Glutamatergic neuron (in vitro differentiated cells): ENCODE measurements at regions not wholly inside any gene's neighbourhood (a gene's known extent, or its start where the extent isn't known, plus 50 kb on each side); places are given as distances from the start of the nearest gene placed in this dataset.

Experiments
- DNase-seq: peaks from one replicate; pipeline ENCODE4 v3.0.0; 2022
- H3K27ac Mint-ChIP-seq: one replicate; pipeline ENCODE4 v1.8.0; 2020; ENCODE audit warnings: mild to moderate bottlenecking, mixed read lengths, inconsistent platforms; ENCODE audit not compliant: unreplicated experiment
- H3K27me3 Mint-ChIP-seq: one replicate; pipeline ENCODE4 v1.8.0; 2020; ENCODE audit warnings: mild to moderate bottlenecking, moderate library complexity, mixed read lengths, inconsistent platforms; ENCODE audit not compliant: unreplicated experiment
- H3K36me3 Mint-ChIP-seq: one replicate; pipeline ENCODE4 v1.8.0; 2020; ENCODE audit warnings: mild to moderate bottlenecking, mixed read lengths, inconsistent platforms; ENCODE audit not compliant: unreplicated experiment
- H3K4me1 Mint-ChIP-seq: one replicate; pipeline ENCODE4 v1.8.0; 2020; ENCODE audit warnings: mild to moderate bottlenecking, low read depth, mixed read lengths, inconsistent platforms; ENCODE audit not compliant: unreplicated experiment
- H3K4me3 Mint-ChIP-seq: one replicate; pipeline ENCODE4 v1.8.0; 2020; ENCODE audit warnings: mild to moderate bottlenecking, mixed read lengths, inconsistent platforms; ENCODE audit not compliant: unreplicated experiment
- H3K9me3 Mint-ChIP-seq: one replicate; pipeline ENCODE4 v1.8.0; 2020; ENCODE audit warnings: mild to moderate bottlenecking, moderate library complexity, mixed read lengths, inconsistent platforms; ENCODE audit not compliant: unreplicated experiment
- TF ChIP-seq, protein P1 (sequence below): fragments of 200-600 bp; sonication (generic); IDR thresholded peaks from one replicate; pipeline ENCODE4 v1.5.0; 2021; ENCODE audit not compliant: partially characterized antibody, unreplicated experiment

DNA sequence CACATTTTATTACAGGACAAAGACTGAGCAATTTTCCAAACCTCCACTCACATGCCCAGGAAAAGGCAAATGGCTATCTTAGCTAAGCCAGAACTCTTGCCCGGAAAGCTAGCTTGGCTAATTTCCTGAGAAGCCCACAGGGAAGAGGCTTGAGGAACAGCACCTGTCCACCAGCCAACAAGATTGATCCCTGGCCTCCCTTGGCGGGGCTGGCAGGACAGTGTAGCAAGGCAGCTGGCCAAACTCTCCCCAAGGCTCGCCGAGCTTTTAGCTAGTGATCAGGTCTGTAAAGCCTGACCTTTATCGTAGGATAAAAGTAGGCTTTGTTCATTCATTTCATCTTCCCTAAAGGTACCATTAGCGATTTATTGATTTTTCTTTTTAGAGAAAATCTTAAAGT, 101.4 kb downstream of the UQCRFS1 start:
- Mint-ChIP-seq H3K36me3 (no peaks in the 10 kb centered on the region), H3K9me3 (peaks cover 7% of the 10 kb centered on the region), H3K27me3 (peaks cover 8% of the 10 kb centered on the region), H3K27ac (no peak overlapping the region), H3K4me1 (peaks cover 7% of the 10 kb centered on the region), H3K4me3 (no peak overlapping the region)
- DNase-seq: no peak
- TF ChIP-seq, protein P1, sequence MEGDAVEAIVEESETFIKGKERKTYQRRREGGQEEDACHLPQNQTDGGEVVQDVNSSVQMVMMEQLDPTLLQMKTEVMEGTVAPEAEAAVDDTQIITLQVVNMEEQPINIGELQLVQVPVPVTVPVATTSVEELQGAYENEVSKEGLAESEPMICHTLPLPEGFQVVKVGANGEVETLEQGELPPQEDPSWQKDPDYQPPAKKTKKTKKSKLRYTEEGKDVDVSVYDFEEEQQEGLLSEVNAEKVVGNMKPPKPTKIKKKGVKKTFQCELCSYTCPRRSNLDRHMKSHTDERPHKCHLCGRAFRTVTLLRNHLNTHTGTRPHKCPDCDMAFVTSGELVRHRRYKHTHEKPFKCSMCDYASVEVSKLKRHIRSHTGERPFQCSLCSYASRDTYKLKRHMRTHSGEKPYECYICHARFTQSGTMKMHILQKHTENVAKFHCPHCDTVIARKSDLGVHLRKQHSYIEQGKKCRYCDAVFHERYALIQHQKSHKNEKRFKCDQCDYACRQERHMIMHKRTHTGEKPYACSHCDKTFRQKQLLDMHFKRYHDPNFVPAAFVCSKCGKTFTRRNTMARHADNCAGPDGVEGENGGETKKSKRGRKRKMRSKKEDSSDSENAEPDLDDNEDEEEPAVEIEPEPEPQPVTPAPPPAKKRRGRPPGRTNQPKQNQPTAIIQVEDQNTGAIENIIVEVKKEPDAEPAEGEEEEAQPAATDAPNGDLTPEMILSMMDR: no peak

DNA sequence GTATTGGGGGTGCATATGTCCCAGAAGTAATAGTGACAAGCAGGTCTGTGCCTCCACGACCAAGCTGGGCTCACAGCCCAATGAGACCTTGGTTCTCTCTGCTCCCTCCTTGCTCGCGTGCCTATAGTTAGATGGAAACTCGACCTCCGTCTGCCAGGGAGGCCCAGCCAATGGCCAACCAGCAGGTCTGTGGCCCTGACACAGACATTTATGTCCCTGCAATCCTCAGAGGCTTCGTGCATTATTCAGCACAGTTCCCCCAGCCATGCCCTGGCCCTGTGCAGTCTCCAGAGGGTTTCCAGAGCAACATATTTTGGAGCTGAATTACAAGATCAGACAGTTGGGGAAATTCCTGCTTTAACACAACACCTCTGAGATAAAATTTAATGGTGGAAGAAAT, 105.1 kb downstream of the UQCRFS1 start:
- no peak for DNase-seq
- Mint-ChIP-seq H3K27me3 (peaks cover 3% of the 10 kb centered on the region), H3K36me3 (no peaks in the 10 kb centered on the region), H3K4me3 (no peak overlapping the region), H3K4me1 (peaks cover 7% of the 10 kb centered on the region), H3K9me3 (peaks cover 10% of the 10 kb centered on the region), H3K27ac (no peak overlapping the region)
- TF ChIP-seq, protein P1: no peak

DNA sequence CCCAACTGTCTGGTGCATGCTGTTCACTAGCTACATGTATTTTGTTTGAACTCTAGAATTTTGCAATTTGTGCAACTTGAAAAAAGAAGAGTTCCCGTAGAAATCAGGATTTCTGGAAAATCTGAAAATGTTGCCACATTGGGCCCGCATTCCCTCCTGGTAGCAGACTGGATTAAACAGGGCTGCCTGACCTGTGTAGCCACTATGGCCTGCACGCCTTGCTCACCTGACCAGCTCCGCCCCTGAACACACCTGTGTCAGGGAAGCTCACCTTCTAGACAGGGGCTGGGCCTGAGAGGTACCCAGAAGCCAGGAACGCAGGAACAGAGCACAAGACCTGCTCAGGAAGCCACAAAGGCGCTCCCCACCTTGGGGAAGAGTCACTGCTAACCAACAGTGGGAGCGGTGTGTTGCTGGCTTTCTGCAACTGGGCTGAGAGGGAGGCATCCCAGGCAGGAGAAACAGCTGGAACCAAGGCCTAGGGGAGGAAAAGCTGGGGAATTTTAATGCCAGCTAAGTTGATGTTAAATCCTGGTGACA, 106.5 kb downstream of the UQCRFS1 start:
- DNase-seq: no peak
- Mint-ChIP-seq H3K4me3 (no peak overlapping the region), H3K27me3 (peaks cover 3% of the 10 kb centered on the region)

DNA sequence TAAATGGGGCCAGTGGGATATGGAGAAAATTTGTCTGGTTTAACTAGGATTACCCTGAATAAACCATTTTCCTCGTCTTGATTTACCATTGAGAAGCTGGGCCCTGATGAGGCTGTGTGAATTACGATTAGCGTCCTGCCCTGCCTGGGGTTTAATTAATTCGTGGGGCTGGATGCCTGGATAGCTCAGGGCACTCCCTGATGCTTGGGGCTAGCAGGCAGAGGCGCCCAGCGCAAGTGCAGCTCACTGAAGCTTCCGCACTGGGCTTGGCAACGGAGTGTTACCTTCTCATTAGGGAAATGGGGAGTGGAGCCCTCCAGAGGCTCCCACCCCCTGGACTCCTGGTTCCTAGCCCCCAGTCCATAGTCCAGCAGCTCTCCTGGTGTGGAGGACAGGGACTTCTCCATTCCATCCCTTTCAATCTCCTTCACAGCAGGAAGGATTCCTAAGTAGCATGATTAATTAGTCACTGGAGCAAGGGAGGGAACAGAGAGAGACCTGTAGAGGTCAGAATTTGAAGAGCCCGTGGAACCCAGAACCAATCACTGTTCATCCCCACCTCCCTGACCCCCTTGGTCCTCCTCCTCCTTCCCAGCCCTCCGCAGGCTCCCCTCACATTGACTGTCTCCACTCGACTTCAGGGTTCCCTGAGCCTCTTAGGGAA, 107.2 kb downstream of the UQCRFS1 start:
- H3K36me3 Mint-ChIP-seq: no peaks in the 10 kb centered on the region
- H3K27ac Mint-ChIP-seq: no peak overlapping the region
- H3K9me3 Mint-ChIP-seq: peaks cover 10% of the 10 kb centered on the region
- no peak overlapping the region for H3K4me3 Mint-ChIP-seq
- H3K27me3 Mint-ChIP-seq: peaks cover 3% of the 10 kb centered on the region
- peaks cover 7% of the 10 kb centered on the region for H3K4me1 Mint-ChIP-seq
- TF ChIP-seq, protein P1: no peak
- no peak for DNase-seq

More for the DNA sequence above, 106.5 kb downstream of the UQCRFS1 start:
- peaks cover 10% of the 10 kb centered on the region for H3K9me3 Mint-ChIP-seq
- TF ChIP-seq, protein P1: no peak
- peaks cover 7% of the 10 kb centered on the region for H3K4me1 Mint-ChIP-seq
- no peak overlapping the region for H3K27ac Mint-ChIP-seq
- no peaks in the 10 kb centered on the region for H3K36me3 Mint-ChIP-seq

DNA sequence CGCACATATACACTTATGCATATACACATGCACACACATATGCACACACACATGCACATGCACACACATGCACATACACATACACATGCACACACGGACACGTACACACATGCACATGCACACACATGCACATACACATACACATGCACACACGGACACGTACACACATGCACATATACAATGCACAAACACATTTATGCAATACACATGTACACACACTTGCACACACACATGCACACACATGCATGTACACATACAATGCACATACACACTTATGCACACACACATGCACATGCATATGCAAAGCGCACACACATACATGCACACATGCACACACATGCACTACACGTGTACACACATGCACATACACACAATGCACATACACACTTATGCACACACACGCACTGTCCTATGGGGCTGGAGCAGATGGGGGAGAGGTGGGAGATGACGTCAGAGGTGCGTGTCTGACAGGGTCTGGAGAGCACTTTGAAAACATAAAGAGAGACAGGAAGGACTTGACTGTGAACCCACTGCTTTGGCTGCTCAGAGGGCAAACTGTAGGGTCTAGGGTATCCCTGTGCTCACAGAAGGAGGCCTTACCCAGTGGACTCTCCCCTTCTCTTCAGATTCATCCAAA, 108.2 kb downstream of the UQCRFS1 start:
- no peak overlapping the region for H3K27ac Mint-ChIP-seq
- peaks cover 10% of the 10 kb centered on the region for H3K9me3 Mint-ChIP-seq
- H3K36me3 Mint-ChIP-seq: no peaks in the 10 kb centered on the region
- peaks cover 3% of the 10 kb centered on the region for H3K27me3 Mint-ChIP-seq
- H3K4me1 Mint-ChIP-seq: peaks cover 7% of the 10 kb centered on the region
- no peak overlapping the region for H3K4me3 Mint-ChIP-seq
- no peak for DNase-seq
- TF ChIP-seq, protein P1: no peak
